ENCODE measurements at regions not wholly inside any gene's neighbourhood (a gene's known extent, or its start where the extent isn't known, plus 50 kb on each side); places are given as distances from the start of the nearest gene placed in this dataset.

GRCh38 chr7:15743926-15744480 is 57.5 kb upstream of the MEOX2 start:
- Histone ChIP-seq H3K27me3 (ENCODE audit: control insufficient read depth in 3 of 3, insufficient read depth in 3 of 3, low read length in 2 of 3) (no peaks in the 10 kb centered on the region), H3K4me1 (ENCODE audit: control insufficient read depth in 5 of 5, insufficient read depth in 5 of 5, low read length in 5 of 5) (peaks cover 0 to 40% (median 3%) of the 10 kb centered on the region in 5 donors), H3K9me3 (ENCODE audit: control insufficient read depth in 4 of 4, insufficient read depth in 3 of 4, low read length in 3 of 4) (no peaks in the 10 kb centered on the region), H3K9ac (ENCODE audit: insufficient read depth in 1 of 2, low read length in 2 of 2) (no peak overlapping the region), H3K36me3 (ENCODE audit: control insufficient read depth in 4 of 4, insufficient read depth in 4 of 4, low read length in 4 of 4) (no peaks in the 10 kb centered on the region), H3K27ac (ENCODE audit: low read depth in 1 of 2, low read length in 1 of 2) (no peak overlapping the region), H3K4me3 (no peak overlapping the region)
- no peak for TF ChIP-seq CTCF (IDR thresholded peaks at IDR 0.05; ENCODE audit: control extremely low read depth, extremely low read depth)
- ATAC-seq (ENCODE audit: insufficient read depth, low FRiP score) (no peak), DNase-seq (peak; percentile 60 to 87 (median 86))
- 58 to 59% methylated on average over 3 of the region's 3 CpGs for WGBS, 2 donors

GRCh38 chr7:15737601-15738000 is 51.1 kb upstream of the MEOX2 start:
- no peak overlapping the region for H3K27ac ChIP-seq (ENCODE audit: low read depth in 1 of 2, low read length in 1 of 2)
- no peak overlapping the region for H3K4me3 ChIP-seq
- DNase-seq (peak in 1 of 3 donors; percentile 43), ATAC-seq (ENCODE audit: insufficient read depth, low FRiP score) (no peak)
- no peaks in the 10 kb centered on the region for H3K9me3 ChIP-seq (ENCODE audit: control insufficient read depth in 4 of 4, insufficient read depth in 3 of 4, low read length in 3 of 4)
- WGBS, 2 donors = 52 to 77% methylated on average over 2 of the region's 2 CpGs
- no peaks in the 10 kb centered on the region for H3K36me3 ChIP-seq (ENCODE audit: control insufficient read depth in 4 of 4, insufficient read depth in 4 of 4, low read length in 4 of 4)
- peaks cover 0 to 9% (median 0%) of the 10 kb centered on the region in 5 donors for H3K4me1 ChIP-seq (ENCODE audit: control insufficient read depth in 5 of 5, insufficient read depth in 5 of 5, low read length in 5 of 5)
- H3K9ac ChIP-seq (ENCODE audit: insufficient read depth in 1 of 2, low read length in 2 of 2) = no peak overlapping the region
- no peak for TF ChIP-seq CTCF (IDR thresholded peaks at IDR 0.05; ENCODE audit: control extremely low read depth, extremely low read depth)
- H3K27me3 ChIP-seq (ENCODE audit: control insufficient read depth in 3 of 3, insufficient read depth in 3 of 3, low read length in 2 of 3) = no peaks in the 10 kb centered on the region
